Fibroblast of the aortic adventitia (primary cell): ENCODE measurements at regions not wholly inside any gene's neighbourhood (a gene's known extent, or its start where the extent isn't known, plus 50 kb on each side); places are given as distances from the start of the nearest gene placed in this dataset.
"Not testable (repeated sequence)": the region's sequence is repeated elsewhere in the genome, so short reads cannot be mapped to it uniquely, and the experiment has no call there.

Experiments used
- DNase-seq: peaks from one replicate; pipeline ENCODE4 v3.0.0-alpha.2; 2010; ENCODE audit warnings: low read depth
- H3K4me3 ChIP-seq: 2 replicates; pipeline ENCODE4 v1.5.1; 2011; ENCODE audit warnings: low read depth, mild to moderate bottlenecking, control low read depth, low read length, moderate library complexity
- CTCF ChIP-seq: IDR thresholded peaks from 2 replicates; pipeline ENCODE4 v1.5.1; 2011; ENCODE audit warnings: mild to moderate bottlenecking, low read length, control low read depth, inconsistent platforms; ENCODE audit not compliant: insufficient read depth

DNA sequence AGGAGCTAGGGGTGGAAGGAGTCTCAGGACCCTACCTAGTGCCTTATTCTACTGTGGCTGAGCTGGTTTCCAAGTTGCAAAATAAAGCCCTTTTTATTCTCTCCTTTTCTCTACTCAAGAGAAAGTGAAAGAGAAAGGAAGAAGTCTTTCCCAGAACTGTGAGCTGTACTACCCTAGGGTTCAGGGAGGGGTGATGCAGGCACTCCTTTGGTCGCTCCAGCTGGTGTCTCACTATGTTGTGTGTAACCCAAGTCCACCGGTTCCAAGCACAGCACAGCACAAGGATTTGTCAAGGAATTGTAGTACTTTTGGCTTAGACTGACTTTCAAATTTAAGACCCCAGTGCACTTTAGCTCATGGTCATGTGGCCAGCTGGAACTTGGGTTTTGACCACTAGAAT is 1721.7 kb downstream of the OTOL1 start:
- TF ChIP-seq CTCF, result no peak
- no peak overlapping the region for H3K4me3 ChIP-seq
- DNase-seq, result no peak

- no peak for TF ChIP-seq CTCF
- H3K4me3 ChIP-seq, result no peak overlapping the region
- DNase-seq, result no peak
Measured at GRCh38 chr3:163213838-163214237, 1717.2 kb downstream of the OTOL1 start.

DNA sequence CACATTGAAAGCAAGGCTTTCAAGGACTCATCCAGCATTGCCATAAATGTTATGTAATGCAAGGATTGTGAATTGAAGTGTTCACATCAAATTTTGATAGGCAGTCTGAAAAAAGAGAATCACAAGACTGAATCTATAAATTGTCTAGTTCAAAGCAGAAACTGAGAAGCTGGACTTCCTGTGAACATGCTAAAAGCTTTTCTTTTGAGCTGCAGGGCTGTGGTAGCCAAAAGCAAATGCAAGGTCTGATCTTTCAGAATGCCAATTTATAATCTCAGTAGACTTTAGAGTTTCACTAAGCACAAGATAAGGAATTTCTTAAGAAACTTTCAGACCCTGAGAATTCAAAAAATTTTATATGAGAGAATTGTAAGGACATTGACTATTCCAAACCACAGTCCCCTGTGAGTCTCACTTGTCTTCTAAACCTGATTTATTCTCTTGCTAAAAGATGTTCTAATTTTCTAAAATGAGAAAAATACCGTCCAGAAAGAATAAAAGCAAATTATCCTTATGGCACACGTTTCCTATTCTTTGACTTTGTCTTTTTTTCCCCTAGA is 1700.3 kb downstream of the OTOL1 start:
- H3K4me3 ChIP-seq, result no peak overlapping the region
- TF ChIP-seq CTCF, result no peak
- no peak for DNase-seq

GRCh38 chr3:163196245-163196644 is 1699.6 kb downstream of the OTOL1 start:
- TF ChIP-seq CTCF, result no peak
- H3K4me3 ChIP-seq, result no peak overlapping the region
- no peak for DNase-seq

DNA sequence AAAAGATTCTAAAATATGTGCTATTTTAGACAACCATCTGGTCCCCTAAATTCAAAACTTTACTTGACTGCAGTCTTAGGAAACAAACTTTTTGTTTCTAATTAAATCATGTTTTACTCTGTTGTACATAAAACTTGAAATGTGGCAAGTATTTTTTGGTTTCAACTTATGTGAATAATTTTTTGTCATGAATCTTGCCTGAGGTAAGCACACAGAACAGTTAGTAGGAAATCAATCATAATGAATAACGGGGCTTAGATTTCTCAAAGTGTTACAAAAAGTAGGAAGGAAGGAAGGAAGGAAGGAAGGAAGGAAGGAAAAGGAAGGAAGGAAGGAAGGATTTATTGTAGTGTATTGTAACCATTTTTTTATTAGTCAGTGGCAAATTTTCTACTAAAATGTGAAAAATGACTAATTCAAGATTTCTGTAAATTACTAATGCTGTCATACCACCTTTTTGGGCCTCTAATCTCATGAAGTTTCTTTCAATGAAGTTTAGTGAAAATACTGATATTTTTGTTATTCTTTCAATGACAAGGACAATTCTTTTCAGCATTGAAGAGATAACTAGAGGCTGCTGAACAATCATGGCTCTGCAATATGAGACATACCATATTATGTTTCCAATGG is 1689.2 kb downstream of the OTOL1 start:
- no peak for DNase-seq
- no peak for TF ChIP-seq CTCF
- no peak overlapping the region for H3K4me3 ChIP-seq

- no peak for DNase-seq
- TF ChIP-seq CTCF, result no peak
- H3K4me3 ChIP-seq, result no peak overlapping the region
Measured at GRCh38 chr3:163175970-163176369, 1679.4 kb downstream of the OTOL1 start.

GRCh38 chr3:163172513-163172912 is 1675.9 kb downstream of the OTOL1 start:
- not testable (repeated sequence) for DNase-seq, H3K4me3 ChIP-seq
